HCT116 (cell line): ENCODE measurements at regions not wholly inside any gene's neighbourhood (a gene's known extent, or its start where the extent isn't known, plus 50 kb on each side); places are given as distances from the start of the nearest gene placed in this dataset.

Experiments
- ATAC-seq: fragments of 200-7000 bp; cut with Tn5 transposase; 2 replicates; pipeline ENCODE4 v1.9.1; 2020; ENCODE audit warnings: mild to moderate bottlenecking, moderate library complexity
- BruUV-seq: library from RNA; stranded (reverse); fragments of 400-500 nt; replicated peaks from 2 replicates; lab custom pipeline; 2021; lab: Mats Ljungman, UMichigan
- CTCF ChIA-PET: fragments of 300-600 bp; sonication (Branson Sonifier 250); formaldehyde crosslinking; loops from one replicate; lab custom pipeline; 2021; ENCODE audit warnings: antibody characterized with exemption; lab: Charles Lee
- POLR2A ChIA-PET: fragments of 300-600, 350-600 bp; sonication (Branson Sonifier 250); formaldehyde crosslinking; loops from one replicate; lab custom pipeline; 2021; ENCODE audit warnings: antibody characterized with exemption; lab: Charles Lee
- RAD21 ChIA-PET, 2 experiments: fragments of 300-600 bp; sonication (Branson Sonifier 250); formaldehyde crosslinking; loops; one replicate each; lab custom pipeline; 2023; ENCODE audit warnings: low total read pairs in 2 of 2; ENCODE audit not compliant: uncharacterized antibody in 2 of 2, unreplicated experiment in 2 of 2, low non-redundant PET in 1 of 2; lab: Charles Lee
- DNase-seq: peaks from one replicate; pipeline ENCODE4 v3.0.0-alpha.2; 2010; ENCODE audit warnings: low read depth, low spot score
- H2AFZ ChIP-seq: fragments of 200-600 bp; shearing (Covaris generic), sonication (generic); 2 replicates; pipeline ENCODE4 v1.6.1; 2017; ENCODE audit warnings: low read depth, mixed run types, mixed read lengths, antibody characterized with exemption, low read length; ENCODE audit not compliant: poor library complexity, severe bottlenecking
- H3K27ac ChIP-seq: 2 replicates; pipeline ENCODE4 v1.5.1; 2012; ENCODE audit warnings: low read depth, low read length
- H3K27me3 ChIP-seq: fragments of 200-600 bp; sonication (generic); 2 replicates; pipeline ENCODE4 v1.6.1; 2016; ENCODE audit warnings: mixed run types, low read length, mixed read lengths; ENCODE audit not compliant: insufficient read depth
- H3K36me3 ChIP-seq, 2 experiments: fragments of 200-500 bp in 1 of 2; fragments of 200-600 bp in 1 of 2; sonication (Bioruptor generic) in 1 of 2; sonication (generic) in 1 of 2; 2 replicates each; pipeline versions ENCODE4 v1.5.1 to v1.6.1; 2014 to 2016; ENCODE audit warnings: low read length in 2 of 2, inconsistent platforms in 1 of 2, mixed read lengths in 1 of 2, mixed run types in 1 of 2; ENCODE audit not compliant: insufficient read depth in 2 of 2, control insufficient read depth in 1 of 2
- H3K4me1 ChIP-seq, 2 experiments: fragments of 200-600 bp in 1 of 2; sonication (generic) in 1 of 2; 2 replicates each; pipeline versions ENCODE4 v1.5.1 to v1.6.1; 2012 to 2017; ENCODE audit warnings: low read length in 2 of 2, inconsistent platforms in 1 of 2, mild to moderate bottlenecking in 1 of 2, mixed read lengths in 1 of 2, mixed run types in 1 of 2, moderate library complexity in 1 of 2; ENCODE audit not compliant: insufficient read depth in 2 of 2, control insufficient read depth in 1 of 2
- H3K4me2 ChIP-seq: fragments of 200-600 bp; sonication (generic); 2 replicates; pipeline ENCODE4 v1.6.1; 2017; ENCODE audit warnings: mixed run types, low read length, mixed read lengths
- H3K4me3 ChIP-seq, 2 experiments: fragments of 200-600 bp in 1 of 2; sonication (generic) in 1 of 2; replicated peaks in 1 of 2; 2 replicates each; pipeline ENCODE4 v1.5.1; 2011 to 2016; ENCODE audit warnings: low read length in 2 of 2, control low read depth in 1 of 2, low read depth in 1 of 2, mild to moderate bottlenecking in 1 of 2, mixed read lengths in 1 of 2, mixed run types in 1 of 2
- H3K79me2 ChIP-seq: fragments of 200-600 bp; sonication (generic); 2 replicates; pipeline ENCODE4 v1.6.1; 2017; ENCODE audit warnings: mild to moderate bottlenecking, mixed run types, low read length, moderate library complexity, mixed read lengths; ENCODE audit not compliant: insufficient read depth
- H3K9ac ChIP-seq: fragments of 200-600 bp; sonication (generic); 2 replicates; pipeline ENCODE4 v1.6.1; 2016; ENCODE audit warnings: low read length, mixed read lengths
- H3K9me2 ChIP-seq: fragments of 200-600 bp; sonication (generic), shearing (Covaris generic); 2 replicates; pipeline ENCODE4 v1.6.1; 2017; ENCODE audit warnings: mixed run types, mild to moderate bottlenecking, moderate library complexity; ENCODE audit not compliant: insufficient read depth
- H3K9me3 ChIP-seq, 2 experiments: fragments of 200-500 bp in 1 of 2; fragments of 200-600 bp in 1 of 2; sonication (Bioruptor generic) in 1 of 2; sonication (generic) in 1 of 2; 2 replicates each; pipeline ENCODE4 v1.6.1; 2014 to 2017; ENCODE audit warnings: low read length in 2 of 2, mixed read lengths in 2 of 2, inconsistent platforms in 1 of 2, low read depth in 1 of 2, mild to moderate bottlenecking in 1 of 2, mixed run types in 1 of 2, moderate library complexity in 1 of 2; ENCODE audit not compliant: control insufficient read depth in 1 of 2, insufficient read depth in 1 of 2
- H4K20me1 ChIP-seq: fragments of 200-600 bp; sonication (generic), shearing (Covaris generic); 2 replicates; pipeline ENCODE4 v1.6.1; 2017; ENCODE audit warnings: mixed run types, mild to moderate bottlenecking, moderate library complexity; ENCODE audit not compliant: insufficient read depth
- CBX3 ChIP-seq: IDR thresholded peaks from 2 replicates; pipeline ENCODE4 v1.6.1; 2012; ENCODE audit warnings: low read depth
- CEBPB ChIP-seq: IDR thresholded peaks from 2 replicates; pipeline ENCODE4 v1.6.1; 2012; ENCODE audit warnings: low read depth
- ELF1 ChIP-seq: IDR thresholded peaks from 2 replicates; pipeline ENCODE4 v1.6.1; 2012; ENCODE audit warnings: low read depth, borderline replicate concordance
- JUND ChIP-seq: IDR thresholded peaks from 2 replicates; pipeline ENCODE4 v1.6.1; 2012
- RAD21 ChIP-seq: IDR thresholded peaks from 2 replicates; pipeline ENCODE4 v1.6.1; 2012; ENCODE audit warnings: low read depth, mild to moderate bottlenecking
- intact Hi-C: fragments of 100-400 bp; cut with micrococcal nuclease; formaldehyde crosslinking; loops from 2 replicates; pipeline ENCODE4 v1.10.0; 2022
- TF ChIP-seq, protein P1 (sequence below): IDR thresholded peaks from 2 replicates; pipeline ENCODE4 v1.6.1; 2012; ENCODE audit warnings: low read depth
- TF ChIP-seq, protein P2 (sequence below): IDR thresholded peaks from 2 replicates; pipeline ENCODE4 v1.6.1; 2011; ENCODE audit warnings: mild to moderate bottlenecking, low read length, moderate library complexity; ENCODE audit not compliant: insufficient replicate concordance; ENCODE audit errors: extremely low read depth

- TF ChIP-seq CBX3, result no peak
Observed at GRCh38 chr4:29046186-29046585, 1674.0 kb upstream of the PCDH7 start (continued).

- intact Hi-C loops, result no loop called here
- Histone ChIP-seq H4K20me1 (no peaks in the 10 kb centered on the region), H3K4me2 (no peak overlapping the region), H3K9me2 (no peaks in the 10 kb centered on the region), H3K36me3 (no peaks in the 10 kb centered on the region), H3K9me3 (no peaks in the 10 kb centered on the region), H3K4me1 (no peaks in the 10 kb centered on the region), H3K79me2 (no peaks in the 10 kb centered on the region), H2AFZ (no peak overlapping the region), H3K27me3 (no peaks in the 10 kb centered on the region), H3K9ac (no peak overlapping the region), H3K4me3 (no peak overlapping the region), H3K27ac (no peak overlapping the region)
- ATAC-seq (no peak), DNase-seq (no peak)
- ChIA-PET RAD21 (no interaction called here), CTCF (no interaction called here), POLR2A (no interaction called here)
- no peak for TF ChIP-seq CEBPB
- TF ChIP-seq, protein P1, sequence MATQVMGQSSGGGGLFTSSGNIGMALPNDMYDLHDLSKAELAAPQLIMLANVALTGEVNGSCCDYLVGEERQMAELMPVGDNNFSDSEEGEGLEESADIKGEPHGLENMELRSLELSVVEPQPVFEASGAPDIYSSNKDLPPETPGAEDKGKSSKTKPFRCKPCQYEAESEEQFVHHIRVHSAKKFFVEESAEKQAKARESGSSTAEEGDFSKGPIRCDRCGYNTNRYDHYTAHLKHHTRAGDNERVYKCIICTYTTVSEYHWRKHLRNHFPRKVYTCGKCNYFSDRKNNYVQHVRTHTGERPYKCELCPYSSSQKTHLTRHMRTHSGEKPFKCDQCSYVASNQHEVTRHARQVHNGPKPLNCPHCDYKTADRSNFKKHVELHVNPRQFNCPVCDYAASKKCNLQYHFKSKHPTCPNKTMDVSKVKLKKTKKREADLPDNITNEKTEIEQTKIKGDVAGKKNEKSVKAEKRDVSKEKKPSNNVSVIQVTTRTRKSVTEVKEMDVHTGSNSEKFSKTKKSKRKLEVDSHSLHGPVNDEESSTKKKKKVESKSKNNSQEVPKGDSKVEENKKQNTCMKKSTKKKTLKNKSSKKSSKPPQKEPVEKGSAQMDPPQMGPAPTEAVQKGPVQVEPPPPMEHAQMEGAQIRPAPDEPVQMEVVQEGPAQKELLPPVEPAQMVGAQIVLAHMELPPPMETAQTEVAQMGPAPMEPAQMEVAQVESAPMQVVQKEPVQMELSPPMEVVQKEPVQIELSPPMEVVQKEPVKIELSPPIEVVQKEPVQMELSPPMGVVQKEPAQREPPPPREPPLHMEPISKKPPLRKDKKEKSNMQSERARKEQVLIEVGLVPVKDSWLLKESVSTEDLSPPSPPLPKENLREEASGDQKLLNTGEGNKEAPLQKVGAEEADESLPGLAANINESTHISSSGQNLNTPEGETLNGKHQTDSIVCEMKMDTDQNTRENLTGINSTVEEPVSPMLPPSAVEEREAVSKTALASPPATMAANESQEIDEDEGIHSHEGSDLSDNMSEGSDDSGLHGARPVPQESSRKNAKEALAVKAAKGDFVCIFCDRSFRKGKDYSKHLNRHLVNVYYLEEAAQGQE, result no peak
- TF ChIP-seq ELF1, result no peak
- TF ChIP-seq RAD21, result no peak
- TF ChIP-seq, protein P2, sequence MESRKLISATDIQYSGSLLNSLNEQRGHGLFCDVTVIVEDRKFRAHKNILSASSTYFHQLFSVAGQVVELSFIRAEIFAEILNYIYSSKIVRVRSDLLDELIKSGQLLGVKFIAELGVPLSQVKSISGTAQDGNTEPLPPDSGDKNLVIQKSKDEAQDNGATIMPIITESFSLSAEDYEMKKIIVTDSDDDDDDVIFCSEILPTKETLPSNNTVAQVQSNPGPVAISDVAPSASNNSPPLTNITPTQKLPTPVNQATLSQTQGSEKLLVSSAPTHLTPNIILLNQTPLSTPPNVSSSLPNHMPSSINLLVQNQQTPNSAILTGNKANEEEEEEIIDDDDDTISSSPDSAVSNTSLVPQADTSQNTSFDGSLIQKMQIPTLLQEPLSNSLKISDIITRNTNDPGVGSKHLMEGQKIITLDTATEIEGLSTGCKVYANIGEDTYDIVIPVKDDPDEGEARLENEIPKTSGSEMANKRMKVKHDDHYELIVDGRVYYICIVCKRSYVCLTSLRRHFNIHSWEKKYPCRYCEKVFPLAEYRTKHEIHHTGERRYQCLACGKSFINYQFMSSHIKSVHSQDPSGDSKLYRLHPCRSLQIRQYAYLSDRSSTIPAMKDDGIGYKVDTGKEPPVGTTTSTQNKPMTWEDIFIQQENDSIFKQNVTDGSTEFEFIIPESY, result no peak
- no peak for TF ChIP-seq JUND
- no TSS peak for BruUV-seq
Observed at GRCh38 chr4:29046781-29047180, 1673.4 kb upstream of the PCDH7 start.
